Trophoblast cell (in vitro differentiated cells and primary cell): ENCODE measurements at regions not wholly inside any gene's neighbourhood (a gene's known extent, or its start where the extent isn't known, plus 50 kb on each side); places are given as distances from the start of the nearest gene placed in this dataset.

ENCODE experiments used
- DNase-seq, 2 donors: peaks; one replicate each; pipeline ENCODE4 v3.0.0-alpha.2; 2016
- H2AFZ ChIP-seq: 2 replicates; pipeline ENCODE4 v1.6.1; 2013; ENCODE audit warnings: low read length, moderate library complexity, mild to moderate bottlenecking; ENCODE audit not compliant: insufficient read depth, poor library complexity
- H2AK5ac ChIP-seq: 2 replicates; pipeline ENCODE4 v1.6.1; 2013; ENCODE audit warnings: mild to moderate bottlenecking, low read length
- H2BK120ac ChIP-seq: 2 replicates; pipeline ENCODE4 v1.6.1; 2013; ENCODE audit warnings: low read length, mild to moderate bottlenecking, moderate library complexity; ENCODE audit not compliant: insufficient read depth, poor library complexity
- H2BK12ac ChIP-seq: 2 replicates; pipeline ENCODE4 v1.6.1; 2013; ENCODE audit warnings: mild to moderate bottlenecking, low read length, moderate library complexity
- H2BK5ac ChIP-seq: 2 replicates; pipeline ENCODE4 v1.6.1; 2013; ENCODE audit warnings: low read length, low read depth, moderate library complexity, mild to moderate bottlenecking; ENCODE audit not compliant: poor library complexity
- H3K14ac ChIP-seq: 2 replicates; pipeline ENCODE4 v1.6.1; 2013; ENCODE audit warnings: mild to moderate bottlenecking, low read length
- H3K18ac ChIP-seq: 2 replicates; pipeline ENCODE4 v1.6.1; 2013; ENCODE audit warnings: mild to moderate bottlenecking, low read length
- H3K23ac ChIP-seq: 2 replicates; pipeline ENCODE4 v1.6.1; 2013; ENCODE audit warnings: low read length
- H3K27ac ChIP-seq: 2 replicates; pipeline ENCODE4 v1.5.1; 2013; ENCODE audit warnings: low read depth, mild to moderate bottlenecking, inconsistent platforms, low read length, moderate library complexity
- H3K27me3 ChIP-seq: 2 replicates; pipeline ENCODE4 v1.6.1; 2013; ENCODE audit warnings: inconsistent platforms, mild to moderate bottlenecking, low read length, moderate library complexity; ENCODE audit not compliant: insufficient read depth
- H3K36me3 ChIP-seq, 2 experiments: 1 replicate in 1 of 2; 2 replicates in 1 of 2; pipeline ENCODE4 v1.6.1; 2013; ENCODE audit warnings: low read length in 2 of 2, mild to moderate bottlenecking in 2 of 2, moderate library complexity in 1 of 2; ENCODE audit not compliant: insufficient read depth in 2 of 2, control insufficient read depth in 1 of 2
- H3K4ac ChIP-seq: 2 replicates; pipeline ENCODE4 v1.6.1; 2013; ENCODE audit warnings: low read depth, mild to moderate bottlenecking, low read length, moderate library complexity
- H3K4me1 ChIP-seq, 2 experiments: 1 replicate in 1 of 2; 2 replicates in 1 of 2; pipeline ENCODE4 v1.6.1; 2013; ENCODE audit warnings: low read length in 2 of 2, mild to moderate bottlenecking in 2 of 2, moderate library complexity in 1 of 2; ENCODE audit not compliant: insufficient read depth in 2 of 2, control insufficient read depth in 1 of 2
- H3K4me2 ChIP-seq: 2 replicates; pipeline ENCODE4 v1.6.1; 2013; ENCODE audit warnings: inconsistent platforms, mild to moderate bottlenecking, low read length, moderate library complexity
- H3K4me3 ChIP-seq: 2 replicates; pipeline ENCODE4 v1.5.1; 2013; ENCODE audit warnings: mild to moderate bottlenecking, low read depth, low read length, inconsistent platforms
- H3K79me1 ChIP-seq: one replicate; pipeline ENCODE4 v1.6.1; 2013; ENCODE audit warnings: low read length
- H3K79me2 ChIP-seq: 2 replicates; pipeline ENCODE4 v1.6.1; 2013; ENCODE audit warnings: low read length, mild to moderate bottlenecking; ENCODE audit not compliant: control insufficient read depth, insufficient read depth, poor library complexity
- H3K9ac ChIP-seq: 2 replicates; pipeline ENCODE4 v1.6.1; 2013; ENCODE audit warnings: mild to moderate bottlenecking, low read length
- H3K9me3 ChIP-seq: 2 replicates; pipeline ENCODE4 v1.6.1; 2013; ENCODE audit warnings: low read depth, mild to moderate bottlenecking, control low read depth, inconsistent platforms, low read length; ENCODE audit not compliant: insufficient read depth
- H4K12ac ChIP-seq: 2 replicates; pipeline ENCODE4 v1.6.1; 2013; ENCODE audit warnings: low read depth, mild to moderate bottlenecking, low read length, moderate library complexity
- H4K8ac ChIP-seq: 2 replicates; pipeline ENCODE4 v1.6.1; 2013; ENCODE audit warnings: low read depth, mild to moderate bottlenecking, low read length, moderate library complexity
- H4K91ac ChIP-seq: one replicate; pipeline ENCODE4 v1.6.1; 2013; ENCODE audit warnings: low read depth, mild to moderate bottlenecking, low read length, moderate library complexity
- WGBS: extraction: QIAGEN DNeasy Blood & Tissue Kit; methylation state at CpG from one replicate; pipeline ENCODE4 v1.1.7; 2013; ENCODE audit warnings: missing lambda C conversion rate; ENCODE audit not compliant: insufficient read length, insufficient coverage; ENCODE audit errors: extremely low coverage; 5-methylcytosine and 5-hydroxymethylcytosine counted together

GRCh38 chr3:159844801-159845261 is 143.8 kb upstream of the IL12A start:
- Histone ChIP-seq H3K79me1 (peaks cover 16% of the 10 kb centered on the region), H2AFZ (no peak overlapping the region), H3K9ac (no peak overlapping the region), H2BK120ac (no peak overlapping the region), H3K4ac (no peak overlapping the region), H3K18ac (no peak overlapping the region), H4K8ac (no peak overlapping the region), H3K27me3 (no peaks in the 10 kb centered on the region), H3K36me3 (no peaks in the 10 kb centered on the region), H3K27ac (peak overlapping the region; percentile 46), H3K4me2 (peak overlapping the region; percentile 25), H2BK12ac (no peak overlapping the region), H2BK5ac (no peak overlapping the region), H3K23ac (no peak overlapping the region), H3K79me2 (peaks cover 5% of the 10 kb centered on the region), H3K9me3 (no peaks in the 10 kb centered on the region), H4K91ac (no peak overlapping the region), H3K14ac (no peak overlapping the region), H4K12ac (no peak overlapping the region), H3K4me3 (no peak overlapping the region), H3K4me1 (peaks cover 13 to 19% of the 10 kb centered on the region in 2 experiments), H2AK5ac (no peak overlapping the region)
- no CpG with 5 or more reads among the region's 4 CpGs for WGBS
- peak; percentile 93 to 94 for DNase-seq

- peak overlapping the region; percentile 72 for H2AK5ac ChIP-seq
- peak overlapping the region; percentile 63 for H2BK120ac ChIP-seq
- no peak overlapping the region for H3K14ac ChIP-seq
- H3K27me3 ChIP-seq: no peaks in the 10 kb centered on the region
- H3K27ac ChIP-seq: peak overlapping the region; percentile 46
- H3K23ac ChIP-seq: no peak overlapping the region
- H3K79me1 ChIP-seq: peaks cover 13% of the 10 kb centered on the region
- peak overlapping the region; percentile 82 for H2BK12ac ChIP-seq
- no peak overlapping the region for H3K18ac ChIP-seq
- H4K12ac ChIP-seq: no peak overlapping the region
- H3K4me1 ChIP-seq: peaks cover 9 to 17% of the 10 kb centered on the region in 2 experiments
- WGBS: no CpG with 5 or more reads among the region's 3 CpGs
- peak overlapping the region; percentile 65 for H3K4ac ChIP-seq
- no peak overlapping the region for H4K8ac ChIP-seq
- DNase-seq: no peak
- no peak overlapping the region for H3K9ac ChIP-seq
- no peaks in the 10 kb centered on the region for H3K36me3 ChIP-seq
- H2AFZ ChIP-seq: no peak overlapping the region
- no peaks in the 10 kb centered on the region for H3K9me3 ChIP-seq
- no peak overlapping the region for H3K4me2 ChIP-seq
- peak overlapping the region; percentile 81 for H4K91ac ChIP-seq
- no peak overlapping the region for H3K4me3 ChIP-seq
- peak overlapping the region; percentile 31 for H2BK5ac ChIP-seq
- peaks cover 3% of the 10 kb centered on the region for H3K79me2 ChIP-seq
These were observed 142.9 kb upstream of the IL12A start for GRCh38 chr3:159845737-159846136.

GRCh38 chr3:159846255-159846654 is 142.4 kb upstream of the IL12A start:
- Histone ChIP-seq H3K18ac (no peak overlapping the region), H3K4me3 (no peak overlapping the region), H3K36me3 (no peaks in the 10 kb centered on the region), H3K4ac (peak overlapping the region; percentile 65), H3K14ac (no peak overlapping the region), H2AFZ (no peak overlapping the region), H2BK5ac (no peak overlapping the region), H4K8ac (no peak overlapping the region), H3K79me2 (peaks cover 4% of the 10 kb centered on the region), H2AK5ac (no peak overlapping the region), H3K9ac (no peak overlapping the region), H3K27ac (no peak overlapping the region), H2BK12ac (no peak overlapping the region), H3K9me3 (no peaks in the 10 kb centered on the region), H3K23ac (no peak overlapping the region), H3K4me2 (no peak overlapping the region), H3K27me3 (no peaks in the 10 kb centered on the region), H4K12ac (no peak overlapping the region), H3K79me1 (peaks cover 13% of the 10 kb centered on the region), H3K4me1 (peaks cover 9 to 17% of the 10 kb centered on the region in 2 experiments), H2BK120ac (no peak overlapping the region), H4K91ac (no peak overlapping the region)
- no peak for DNase-seq
- WGBS: no CpG with 5 or more reads among the region's 1 CpG

- Histone ChIP-seq H3K4ac (peak overlapping the region; percentile 73), H4K12ac (no peak overlapping the region), H3K9ac (no peak overlapping the region), H4K8ac (no peak overlapping the region), H3K79me2 (peaks cover 9% of the 10 kb centered on the region), H3K27me3 (no peaks in the 10 kb centered on the region), H3K36me3 (no peaks in the 10 kb centered on the region), H3K4me3 (no peak overlapping the region), H4K91ac (no peak overlapping the region), H2BK120ac (no peak overlapping the region), H2BK5ac (no peak overlapping the region), H3K4me1 (peaks cover 18 to 23% of the 10 kb centered on the region in 2 experiments), H2AFZ (no peak overlapping the region), H3K9me3 (no peaks in the 10 kb centered on the region), H3K23ac (no peak overlapping the region), H3K79me1 (peaks cover 18% of the 10 kb centered on the region), H3K18ac (peak overlapping the region; percentile 89), H2BK12ac (no peak overlapping the region), H2AK5ac (no peak overlapping the region), H3K4me2 (no peak overlapping the region), H3K14ac (peak overlapping the region; percentile 34), H3K27ac (no peak overlapping the region)
- DNase-seq: no peak
- no CpG with 5 or more reads among the region's 3 CpGs for WGBS
These were observed 140.1 kb upstream of the IL12A start for GRCh38 chr3:159848348-159849118.
